Memory B cell (primary cell): ENCODE measurements at regions not wholly inside any gene's neighbourhood (a gene's known extent, or its start where the extent isn't known, plus 50 kb on each side); places are given as distances from the start of the nearest gene placed in this dataset.

Experiments used
- ATAC-seq: fragments of 150-1000 bp; cut with Tn5 transposase; 2 replicates; pipeline ENCODE4 v1.10.0; 2021; ENCODE audit warnings: low read depth, mild to moderate bottlenecking, moderate library complexity
- DNase-seq, 2 donors: peaks; one replicate each; pipeline ENCODE4 v3.0.0; 2022; ENCODE audit warnings: low spot score in 2 of 2
- H3K27ac Mint-ChIP-seq: one replicate; pipeline ENCODE4 v1.8.0; 2022; ENCODE audit warnings: mild to moderate bottlenecking, moderate library complexity, mixed read lengths
- H3K27me3 Mint-ChIP-seq: one replicate; pipeline ENCODE4 v1.8.0; 2022; ENCODE audit warnings: mixed read lengths
- H3K36me3 Mint-ChIP-seq: one replicate; pipeline ENCODE4 v1.8.0; 2022; ENCODE audit warnings: mild to moderate bottlenecking, mixed read lengths
- H3K4me1 Mint-ChIP-seq: one replicate; pipeline ENCODE4 v1.8.0; 2022; ENCODE audit warnings: mixed read lengths
- H3K4me3 Mint-ChIP-seq: one replicate; pipeline ENCODE4 v1.8.0; 2022; ENCODE audit warnings: mild to moderate bottlenecking, moderate library complexity, mixed read lengths
- H3K9me3 Mint-ChIP-seq: one replicate; pipeline ENCODE4 v1.8.0; 2022; ENCODE audit warnings: mixed read lengths

DNA sequence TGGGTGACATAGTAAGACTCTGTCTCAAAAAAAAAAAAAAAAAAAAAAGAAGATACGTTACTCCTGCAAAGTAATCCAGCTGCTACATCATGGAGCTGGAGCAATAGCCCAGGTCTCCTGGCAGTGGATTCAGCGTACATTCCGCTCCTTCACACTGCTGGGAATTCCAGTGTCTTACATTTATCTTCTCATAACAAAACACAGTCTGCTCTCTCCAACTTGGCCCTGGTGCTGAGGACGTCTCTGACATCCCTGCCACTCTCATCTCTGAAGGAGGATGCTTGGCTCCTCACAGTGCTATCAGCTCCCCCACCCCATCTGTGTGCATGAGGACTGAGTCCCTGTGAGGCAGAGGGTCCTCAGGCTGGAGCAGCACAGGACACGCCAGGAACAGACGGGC is 529.8 kb downstream of the CD83 start:
- Mint-ChIP-seq H3K27ac (no peak overlapping the region), H3K4me1 (peaks cover 11% of the 10 kb centered on the region), H3K36me3 (no peaks in the 10 kb centered on the region), H3K27me3 (no peaks in the 10 kb centered on the region), H3K4me3 (no peak overlapping the region), H3K9me3 (no peaks in the 10 kb centered on the region)
- no peak for ATAC-seq
- DNase-seq, result no peak

DNA sequence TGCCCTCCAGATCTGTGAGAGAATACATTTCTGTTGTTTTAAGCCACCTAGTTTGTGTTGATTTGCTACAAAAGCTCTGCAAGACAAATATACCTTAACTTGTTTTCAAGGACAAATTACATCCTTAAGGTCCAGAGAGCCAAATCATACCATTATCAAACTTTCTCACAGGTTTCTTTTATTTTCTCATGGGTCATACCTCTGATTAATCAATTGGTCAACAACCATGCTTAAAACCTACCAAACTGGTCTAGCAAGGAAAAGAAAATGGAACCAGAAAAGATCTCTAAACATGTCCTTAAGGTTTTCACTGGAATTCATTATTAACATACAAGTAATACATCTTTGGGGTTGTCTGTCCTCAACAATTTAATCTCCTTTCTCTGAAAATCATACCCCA is 535.0 kb downstream of the CD83 start:
- Mint-ChIP-seq H3K4me1 (peaks cover 26% of the 10 kb centered on the region), H3K36me3 (no peaks in the 10 kb centered on the region), H3K4me3 (no peak overlapping the region), H3K27ac (no peak overlapping the region), H3K9me3 (no peaks in the 10 kb centered on the region), H3K27me3 (no peaks in the 10 kb centered on the region)
- DNase-seq (no peak), ATAC-seq (no peak)

DNA sequence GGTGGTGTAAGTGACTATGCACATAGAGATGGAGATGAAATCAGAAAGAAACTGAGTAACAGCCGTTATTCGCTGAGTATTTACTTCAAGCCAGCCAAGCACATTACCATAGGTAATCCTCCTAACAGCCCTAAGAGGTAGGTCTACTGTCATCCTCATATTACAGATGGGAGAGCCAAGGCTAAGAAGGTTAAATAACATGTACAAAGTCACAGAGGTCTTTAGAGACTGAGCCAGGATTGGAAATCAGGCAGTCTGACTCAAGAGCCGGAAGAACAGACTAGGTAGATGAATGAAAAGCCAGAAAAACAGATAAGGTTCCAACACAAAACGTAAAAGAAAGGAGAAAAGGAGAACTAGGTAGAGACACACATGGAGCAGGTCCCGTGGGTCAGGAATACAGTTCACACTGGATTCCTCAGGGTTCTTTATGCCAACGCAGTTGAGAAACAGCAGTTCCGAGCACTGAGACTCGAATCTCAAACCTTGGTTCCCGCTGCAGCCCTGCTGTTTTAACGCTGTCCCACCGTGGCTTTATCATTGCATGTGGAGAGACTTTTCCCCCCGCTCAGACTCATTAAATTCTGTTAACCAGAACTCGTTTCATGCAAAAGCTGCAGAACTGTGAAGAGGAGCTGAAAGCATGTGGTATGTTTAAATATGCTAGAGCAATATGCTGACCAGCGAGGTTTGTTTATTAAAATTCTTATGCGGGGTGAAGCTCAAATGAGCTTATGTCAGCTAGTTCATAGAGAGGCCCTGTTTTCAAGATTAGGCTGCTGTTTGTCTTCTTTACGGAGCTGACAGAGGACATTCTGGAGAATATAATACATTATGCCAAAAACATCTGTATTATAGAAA is 537.9 kb downstream of the CD83 start:
- H3K4me3 Mint-ChIP-seq, result peak overlapping the region; percentile 61
- H3K9me3 Mint-ChIP-seq, result no peaks in the 10 kb centered on the region
- ATAC-seq, result no peak
- no peaks in the 10 kb centered on the region for H3K36me3 Mint-ChIP-seq
- H3K27ac Mint-ChIP-seq, result peak overlapping the region; percentile 92
- peaks cover 44% of the 10 kb centered on the region for H3K4me1 Mint-ChIP-seq
- no peaks in the 10 kb centered on the region for H3K27me3 Mint-ChIP-seq
- no peak for DNase-seq

DNA sequence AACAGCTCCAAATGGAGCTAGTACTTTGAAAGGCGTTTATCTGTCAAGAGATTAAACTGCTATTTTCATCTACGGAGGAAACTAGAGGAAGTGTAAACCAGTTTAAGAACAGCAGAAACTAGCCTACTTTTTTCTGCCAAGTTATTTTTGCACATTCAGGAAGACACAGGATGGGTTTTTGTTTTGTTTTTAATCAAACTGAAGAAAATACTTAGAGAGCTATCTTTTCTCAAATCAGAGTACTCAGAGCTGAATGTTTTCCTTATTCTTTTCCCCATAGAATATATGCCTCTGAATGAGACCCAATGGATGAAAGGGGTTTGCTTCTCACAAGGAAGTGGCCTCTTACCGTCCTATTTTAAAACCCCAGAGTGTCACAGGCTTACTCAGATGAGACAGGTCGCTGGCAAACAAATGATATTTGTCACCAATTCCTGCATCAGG is 538.5 kb downstream of the CD83 start:
- no peaks in the 10 kb centered on the region for H3K36me3 Mint-ChIP-seq
- peak overlapping the region; percentile 61 for H3K4me3 Mint-ChIP-seq
- H3K27me3 Mint-ChIP-seq, result no peaks in the 10 kb centered on the region
- DNase-seq (no peak), ATAC-seq (peak; percentile 15)
- H3K4me1 Mint-ChIP-seq, result peaks cover 44% of the 10 kb centered on the region
- peak overlapping the region; percentile 92 for H3K27ac Mint-ChIP-seq
- H3K9me3 Mint-ChIP-seq, result no peaks in the 10 kb centered on the region

DNA sequence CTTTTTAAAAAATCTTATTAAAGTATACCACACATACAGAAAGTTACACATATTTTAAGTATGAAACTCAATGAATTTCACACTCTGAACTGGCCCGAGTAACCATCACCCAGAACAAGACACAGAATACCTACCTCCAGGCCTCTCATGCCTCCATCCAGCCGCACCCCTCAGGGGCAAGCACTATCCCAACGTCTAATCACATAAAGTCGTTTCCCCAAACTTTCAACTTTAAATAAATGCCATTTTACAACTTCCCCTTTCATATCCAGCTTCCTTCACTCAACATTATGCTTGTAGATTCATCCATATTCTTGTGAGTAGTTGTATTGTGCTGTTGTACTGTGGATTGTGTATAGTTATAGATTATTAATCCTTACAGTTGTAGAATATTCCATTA is 539.1 kb downstream of the CD83 start:
- peak overlapping the region; percentile 92 for H3K27ac Mint-ChIP-seq

DNA sequence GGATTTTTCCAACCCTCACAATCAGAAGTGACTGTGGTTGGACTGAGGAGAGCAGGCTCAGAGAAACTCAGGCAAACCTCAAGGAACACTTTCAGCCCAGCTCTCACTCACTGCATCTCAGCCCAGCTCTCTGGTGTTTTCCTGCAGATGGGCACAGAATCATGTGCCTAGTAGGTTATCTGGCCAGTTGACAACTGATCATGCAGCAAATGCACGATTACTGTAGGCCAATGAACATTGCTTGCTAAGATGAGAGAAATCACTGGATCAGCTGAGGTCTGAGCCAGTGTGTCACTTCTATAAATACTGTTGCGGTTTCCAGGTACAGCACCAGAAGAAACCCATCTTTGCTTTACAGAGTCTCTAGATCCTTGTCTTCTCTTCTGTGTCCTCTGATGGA is 540.5 kb downstream of the CD83 start:
- Mint-ChIP-seq H3K36me3 (no peaks in the 10 kb centered on the region), H3K9me3 (no peaks in the 10 kb centered on the region), H3K27me3 (no peaks in the 10 kb centered on the region), H3K4me1 (peaks cover 44% of the 10 kb centered on the region), H3K27ac (no peak overlapping the region), H3K4me3 (no peak overlapping the region)
- DNase-seq (no peak), ATAC-seq (no peak)

More for the DNA sequence above, 539.1 kb downstream of the CD83 start:
- H3K9me3 Mint-ChIP-seq, result no peaks in the 10 kb centered on the region
- no peaks in the 10 kb centered on the region for H3K27me3 Mint-ChIP-seq
- H3K4me3 Mint-ChIP-seq, result peak overlapping the region; percentile 37
- ATAC-seq, result peak; percentile 9
- H3K36me3 Mint-ChIP-seq, result no peaks in the 10 kb centered on the region
- H3K4me1 Mint-ChIP-seq, result peaks cover 44% of the 10 kb centered on the region
- DNase-seq, result no peak

DNA sequence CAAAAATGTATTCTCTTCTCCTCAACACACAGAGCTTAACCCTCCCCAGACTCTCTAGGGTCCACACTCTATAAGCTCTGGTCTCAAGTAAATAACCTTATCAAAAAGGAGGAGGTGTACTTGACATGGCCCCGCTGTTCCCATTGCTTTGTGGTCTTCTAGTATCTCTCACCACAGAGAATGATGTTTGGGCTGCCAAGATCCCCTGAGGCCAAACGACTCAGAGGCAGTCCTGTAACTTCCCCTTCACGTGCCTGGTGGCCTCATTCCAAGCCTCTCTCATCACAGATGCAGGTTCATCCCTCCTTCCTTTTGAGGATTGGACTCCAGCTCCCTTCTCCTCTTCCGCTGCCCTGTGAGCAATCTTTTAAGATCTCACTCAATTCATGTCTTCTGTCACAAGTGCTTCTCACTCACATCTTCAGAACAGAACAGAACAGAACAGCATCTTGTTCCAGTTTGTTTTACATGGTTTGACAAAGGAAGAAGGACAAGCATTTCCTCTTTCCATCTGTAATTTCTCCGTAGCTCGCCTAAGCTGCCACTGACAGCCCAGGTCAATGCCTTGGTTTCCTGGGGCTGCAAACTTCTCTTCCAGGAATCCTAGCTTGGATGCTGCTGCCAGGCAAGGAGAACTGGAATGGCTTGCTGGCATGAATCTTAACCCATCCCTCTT is 541.5 kb downstream of the CD83 start:
- Mint-ChIP-seq H3K27ac (no peak overlapping the region), H3K4me1 (peaks cover 46% of the 10 kb centered on the region), H3K9me3 (no peaks in the 10 kb centered on the region), H3K4me3 (no peak overlapping the region), H3K36me3 (no peaks in the 10 kb centered on the region), H3K27me3 (no peaks in the 10 kb centered on the region)
- ATAC-seq (peak; percentile 31), DNase-seq (peak in 1 of 2 donors; percentile 26)

DNA sequence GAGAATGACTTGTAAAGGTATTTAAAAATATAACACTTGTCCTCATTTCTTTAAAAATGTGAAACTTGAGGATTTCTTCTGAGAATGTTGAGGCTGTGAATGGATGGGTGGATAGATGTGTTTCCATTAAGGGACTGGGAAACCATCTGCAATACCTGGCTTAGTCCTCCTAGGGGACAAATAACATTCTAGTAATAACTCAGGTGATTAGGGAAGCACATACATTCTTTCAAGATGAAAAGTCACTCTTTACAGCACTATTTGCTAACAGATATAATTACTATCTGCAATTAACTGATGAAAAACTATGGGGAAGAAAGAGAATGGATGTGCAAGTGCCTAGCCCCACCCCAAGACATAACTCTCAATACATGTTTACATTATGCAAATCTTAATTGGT is 542.3 kb downstream of the CD83 start:
- H3K27ac Mint-ChIP-seq, result no peak overlapping the region
- H3K4me3 Mint-ChIP-seq, result no peak overlapping the region
- H3K4me1 Mint-ChIP-seq, result peaks cover 54% of the 10 kb centered on the region
- no peaks in the 10 kb centered on the region for H3K36me3 Mint-ChIP-seq
- ATAC-seq (no peak), DNase-seq (no peak)
- no peaks in the 10 kb centered on the region for H3K27me3 Mint-ChIP-seq
- no peaks in the 10 kb centered on the region for H3K9me3 Mint-ChIP-seq

DNA sequence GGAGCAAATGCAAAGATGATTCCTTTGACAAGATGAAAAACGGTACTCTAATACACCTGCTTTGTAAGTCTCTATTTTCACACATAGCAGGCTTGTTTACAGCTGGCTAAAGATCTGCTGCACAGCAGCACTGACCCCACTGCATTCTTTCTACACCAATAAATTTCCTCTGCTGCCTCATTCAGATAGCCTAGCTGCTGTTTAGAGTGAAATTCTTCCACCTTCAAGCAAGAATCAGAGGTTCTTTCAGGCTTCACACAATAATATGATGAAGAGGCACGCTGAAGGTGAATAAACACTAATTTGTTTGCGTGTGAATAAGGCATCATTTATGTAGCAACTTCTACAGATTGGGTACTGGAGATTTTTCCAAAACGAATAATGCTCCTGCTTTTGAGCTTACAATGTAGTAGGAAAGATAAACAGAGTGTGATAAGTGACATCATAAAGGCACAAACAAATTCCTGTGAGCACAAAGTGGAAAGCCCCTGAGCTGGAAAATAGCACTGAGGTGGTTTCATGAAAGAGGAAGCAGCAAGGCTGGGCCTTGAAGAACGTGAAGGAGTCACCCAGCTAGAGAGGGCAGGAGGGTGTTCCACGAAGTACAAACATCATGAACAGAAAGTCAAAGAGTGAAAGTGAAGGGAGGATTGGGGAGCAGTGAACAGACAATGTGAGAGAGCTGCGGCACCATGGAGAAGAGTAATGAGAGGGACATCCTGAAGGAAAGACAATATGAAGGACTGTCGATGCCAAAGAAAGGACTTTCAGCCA is 543.4 kb downstream of the CD83 start:
- Mint-ChIP-seq H3K9me3 (no peaks in the 10 kb centered on the region), H3K27me3 (no peaks in the 10 kb centered on the region), H3K27ac (no peak overlapping the region), H3K4me1 (peaks cover 48% of the 10 kb centered on the region), H3K36me3 (no peaks in the 10 kb centered on the region), H3K4me3 (no peak overlapping the region)
- ATAC-seq, result peak; percentile 85
- DNase-seq, result peak; percentile 56 to 76

DNA sequence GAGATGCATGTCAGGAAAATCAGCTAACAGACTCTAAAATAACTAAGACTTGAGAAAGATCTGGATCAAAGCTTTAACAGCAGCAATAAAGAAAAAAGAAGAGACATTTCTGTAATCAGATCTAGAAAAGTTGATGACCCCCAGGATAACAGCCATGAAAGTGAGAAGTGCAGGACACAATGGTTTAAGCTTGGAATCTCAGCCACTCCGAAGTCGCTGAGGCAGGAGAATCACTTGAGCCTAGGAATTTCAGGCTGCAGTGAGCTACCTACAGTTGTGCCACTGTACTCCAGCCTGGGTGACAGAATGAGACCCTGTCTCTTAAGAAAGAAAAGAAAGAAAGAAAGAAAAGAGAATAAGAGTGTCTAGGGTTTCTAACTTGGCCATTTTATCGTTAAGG is 544.1 kb downstream of the CD83 start:
- Mint-ChIP-seq H3K4me1 (peaks cover 50% of the 10 kb centered on the region), H3K4me3 (no peak overlapping the region), H3K27me3 (no peaks in the 10 kb centered on the region), H3K27ac (no peak overlapping the region), H3K9me3 (no peaks in the 10 kb centered on the region), H3K36me3 (no peaks in the 10 kb centered on the region)
- DNase-seq (no peak), ATAC-seq (no peak)

DNA sequence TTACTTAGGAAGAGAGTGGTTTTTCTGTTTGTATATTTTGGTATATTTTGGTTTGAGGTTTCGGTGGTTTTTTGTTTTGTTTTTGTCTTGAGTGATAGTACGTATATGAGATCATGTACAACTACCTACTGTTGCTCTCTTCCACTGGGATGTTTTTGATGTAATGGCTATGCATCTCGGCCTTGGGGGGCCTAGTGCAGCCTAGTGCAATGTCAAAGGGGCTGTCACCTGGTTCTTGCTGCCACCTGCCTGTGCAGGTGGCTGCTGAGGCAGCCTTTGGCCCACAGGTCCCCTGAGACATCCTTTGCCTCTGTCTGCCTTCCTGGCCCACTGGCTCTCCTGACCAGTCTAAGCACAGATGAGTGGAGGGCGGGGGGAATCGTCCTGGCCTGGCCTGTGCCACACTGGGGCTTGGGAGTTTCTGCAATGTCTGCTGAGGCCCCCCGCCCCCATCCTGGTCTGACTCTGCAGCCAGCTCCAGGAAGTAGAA is 546.6 kb downstream of the CD83 start:
- ATAC-seq, result peak; percentile 59
- peaks cover 30% of the 10 kb centered on the region for H3K4me1 Mint-ChIP-seq
- H3K36me3 Mint-ChIP-seq, result no peaks in the 10 kb centered on the region
- no peaks in the 10 kb centered on the region for H3K9me3 Mint-ChIP-seq
- H3K27me3 Mint-ChIP-seq, result no peaks in the 10 kb centered on the region
- no peak overlapping the region for H3K27ac Mint-ChIP-seq
- peak overlapping the region; percentile 0 for H3K4me3 Mint-ChIP-seq
- DNase-seq, result peak; percentile 49 to 50

DNA sequence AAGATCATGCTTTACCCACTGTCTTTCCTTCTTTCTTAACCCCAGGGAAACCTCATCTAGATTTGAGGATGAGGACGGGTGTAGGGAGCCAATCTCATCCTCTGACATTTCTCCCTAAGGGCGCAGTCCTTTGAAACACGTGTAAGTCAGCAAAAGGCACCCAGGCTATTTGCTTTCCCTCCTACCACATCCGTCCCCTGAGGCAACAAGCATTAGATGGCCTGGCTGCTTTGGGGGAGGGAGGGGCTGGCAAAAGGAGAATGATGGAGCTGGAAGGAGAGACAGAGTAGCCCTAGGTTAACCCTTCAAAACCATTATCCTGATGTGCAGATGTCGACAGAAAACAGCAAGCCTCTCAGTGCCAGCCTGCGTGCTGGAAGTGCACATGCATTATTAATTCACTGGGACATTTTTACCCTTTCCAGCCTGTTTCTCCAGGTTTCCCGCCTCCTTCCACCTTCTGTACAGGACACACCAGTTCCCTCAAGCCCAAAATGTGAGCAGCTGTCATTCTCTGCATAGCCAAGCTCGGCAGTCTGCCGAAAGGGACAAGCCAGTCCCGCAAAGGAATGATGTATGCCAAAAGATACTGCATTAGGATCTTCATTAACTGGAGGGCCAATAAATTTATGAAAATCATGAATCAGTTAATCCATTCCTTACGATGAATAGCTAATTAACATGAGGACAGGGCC is 547.2 kb downstream of the CD83 start:
- H3K36me3 Mint-ChIP-seq, result no peaks in the 10 kb centered on the region
- peaks cover 25% of the 10 kb centered on the region for H3K4me1 Mint-ChIP-seq
- H3K27ac Mint-ChIP-seq, result no peak overlapping the region
- H3K27me3 Mint-ChIP-seq, result no peaks in the 10 kb centered on the region
- ATAC-seq (no peak), DNase-seq (no peak)
- peak overlapping the region; percentile 0 for H3K4me3 Mint-ChIP-seq
- H3K9me3 Mint-ChIP-seq, result no peaks in the 10 kb centered on the region

DNA sequence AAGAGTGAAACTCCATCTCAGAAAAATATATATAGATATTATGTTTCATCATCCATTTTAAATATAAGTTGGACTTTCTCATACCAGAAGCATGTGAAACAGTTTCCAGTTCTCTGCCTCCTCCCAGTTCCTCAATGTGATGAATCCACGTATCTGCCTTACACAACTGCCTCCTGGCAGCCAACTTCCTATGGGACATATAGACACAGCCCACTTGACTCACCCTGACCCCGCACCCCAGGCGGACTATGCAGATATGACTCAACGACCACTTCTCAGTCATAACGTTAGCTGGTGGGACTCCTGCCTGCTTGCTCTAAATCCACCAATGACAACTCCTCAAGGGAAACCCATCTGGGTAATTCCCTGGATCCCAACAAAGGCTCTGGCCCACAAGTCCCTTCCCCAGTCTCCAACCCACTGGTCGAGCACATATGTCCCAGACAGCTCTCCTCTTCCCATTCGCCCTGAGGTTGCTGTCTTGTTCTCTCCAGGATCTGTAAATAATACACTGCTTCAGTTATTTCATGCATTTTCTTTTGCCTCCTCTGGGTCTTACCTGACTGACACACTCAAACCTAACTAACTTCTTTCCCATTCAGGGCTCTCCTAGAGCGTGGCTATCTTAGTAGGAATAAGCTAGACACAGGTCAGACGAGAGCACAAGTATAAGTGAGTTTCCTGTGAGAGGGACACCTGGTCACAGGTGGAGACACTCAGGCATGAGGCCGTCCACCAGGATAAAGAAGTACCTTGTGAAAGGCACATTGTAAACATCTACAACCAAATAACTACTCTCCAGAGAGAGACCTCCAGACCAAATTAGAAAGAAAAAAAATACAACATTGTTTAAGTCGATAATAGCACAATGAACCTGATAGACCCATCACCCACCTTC is 548.5 kb downstream of the CD83 start:
- H3K4me3 Mint-ChIP-seq, result no peak overlapping the region

More for the DNA sequence above, 548.5 kb downstream of the CD83 start:
- Mint-ChIP-seq H3K4me1 (peaks cover 25% of the 10 kb centered on the region), H3K27me3 (no peaks in the 10 kb centered on the region), H3K27ac (peak overlapping the region; percentile 72), H3K9me3 (no peaks in the 10 kb centered on the region), H3K36me3 (no peaks in the 10 kb centered on the region)
- DNase-seq (no peak), ATAC-seq (no peak)
